GM23338 (cell line): ENCODE measurements at regions not wholly inside any gene's neighbourhood (a gene's known extent, or its start where the extent isn't known, plus 50 kb on each side); places are given as distances from the start of the nearest gene placed in this dataset.
A peak's percentile ranks its signal among the peaks of the same experiment; 100 is the strongest.

Experiments used
- ATAC-seq: fragments of 200-7000 bp; cut with Tn5 transposase; 3 replicates; pipeline ENCODE4 v1.9.1; 2020
- DNase-seq: peaks from one replicate; pipeline ENCODE4 v3.0.0-alpha.2; 2015; ENCODE audit warnings: low spot score
- H2AFZ ChIP-seq: fragments of 200-600 bp; sonication (generic); 2 replicates; pipeline ENCODE4 v1.8.0; 2016; ENCODE audit warnings: antibody characterized with exemption, mild to moderate bottlenecking, moderate library complexity
- H3F3A ChIP-seq: fragments of 200-600 bp; sonication (generic); replicated peaks from 2 replicates; pipeline ENCODE4 v1.8.0; 2017; ENCODE audit warnings: antibody characterized with exemption, mixed run types, low read depth
- H3K27ac ChIP-seq: fragments of 200-600 bp; sonication (generic); 2 replicates; pipeline ENCODE4 v1.6.1; 2016; ENCODE audit warnings: low read depth
- H3K27me3 ChIP-seq: fragments of 200-600 bp; sonication (generic); 2 replicates; pipeline ENCODE4 v1.8.0; 2016; ENCODE audit warnings: mild to moderate bottlenecking, mixed run types, moderate library complexity; ENCODE audit not compliant: insufficient read depth
- H3K36me3 ChIP-seq: fragments of 200-600 bp; sonication (generic); 2 replicates; pipeline ENCODE4 v1.8.0; 2016; ENCODE audit warnings: mild to moderate bottlenecking; ENCODE audit not compliant: insufficient read depth
- H3K4me1 ChIP-seq: fragments of 200-600 bp; sonication (generic); 2 replicates; pipeline ENCODE4 v1.8.0; 2016; ENCODE audit warnings: mild to moderate bottlenecking, moderate library complexity; ENCODE audit not compliant: insufficient read depth
- H3K4me2 ChIP-seq: fragments of 200-600 bp; sonication (generic); 2 replicates; pipeline ENCODE4 v1.7.1; 2017; ENCODE audit warnings: mixed run types
- H3K4me3 ChIP-seq: fragments of 200-600 bp; sonication (generic); 2 replicates; pipeline ENCODE4 v1.6.1; 2016; ENCODE audit warnings: mixed run types
- H3K79me2 ChIP-seq: fragments of 200-600 bp; sonication (generic); replicated peaks from 2 replicates; pipeline ENCODE4 v1.8.0; 2017; ENCODE audit warnings: mild to moderate bottlenecking; ENCODE audit not compliant: insufficient read depth
- H3K9me2 ChIP-seq: fragments of 200-600 bp; sonication (generic); 2 replicates; pipeline ENCODE4 v1.8.0; 2017; ENCODE audit not compliant: insufficient read depth
- H4K20me1 ChIP-seq: fragments of 200-600 bp; sonication (generic); replicated peaks from 2 replicates; pipeline ENCODE4 v1.8.0; 2017; ENCODE audit warnings: mild to moderate bottlenecking; ENCODE audit not compliant: insufficient read depth
- H3K27ac Mint-ChIP-seq: 2 replicates; pipeline ENCODE4 v1.8.0; 2020; ENCODE audit warnings: inconsistent platforms, mild to moderate bottlenecking, moderate library complexity, mixed read lengths
- H3K27me3 Mint-ChIP-seq: 3 replicates; pipeline ENCODE4 v1.8.0; 2022; ENCODE audit warnings: low read depth, mild to moderate bottlenecking, moderate library complexity, mixed read lengths, inconsistent platforms; ENCODE audit not compliant: insufficient read depth, poor library complexity
- H3K36me3 Mint-ChIP-seq: 3 replicates; pipeline ENCODE4 v1.8.0; 2021; ENCODE audit warnings: low read depth, mild to moderate bottlenecking, inconsistent platforms, moderate library complexity, mixed read lengths
- H3K4me1 Mint-ChIP-seq: 3 replicates; pipeline ENCODE4 v1.8.0; 2020; ENCODE audit warnings: mild to moderate bottlenecking, inconsistent platforms, mixed read lengths
- H3K4me3 Mint-ChIP-seq: 3 replicates; pipeline ENCODE4 v1.8.0; 2021; ENCODE audit warnings: moderate library complexity, mild to moderate bottlenecking, inconsistent platforms, mixed read lengths
- H3K9me3 Mint-ChIP-seq: 3 replicates; pipeline ENCODE4 v1.8.0; 2020; ENCODE audit warnings: moderate library complexity, mild to moderate bottlenecking, inconsistent platforms, mixed read lengths
- CREB1 ChIP-seq: fragments of 250-450 bp; sonication (Bioruptor Pico); IDR thresholded peaks from 2 replicates; pipeline ENCODE4 v1.5.0; 2020; ENCODE audit warnings: low read depth, mild to moderate bottlenecking, moderate library complexity
- CTCF ChIP-seq, 2 experiments: fragments of 200-600 bp in 1 of 2; sonication (generic) in 1 of 2; conservative IDR thresholded peaks; 2 replicates each; pipeline versions ENCODE4 v1.5.1 to v1.6.1; 2016 to 2017; ENCODE audit warnings: antibody characterized with exemption in 2 of 2, low read depth in 2 of 2, mild to moderate bottlenecking in 2 of 2, moderate library complexity in 1 of 2
- EZH2 ChIP-seq: fragments of 200-600 bp; sonication (generic); IDR thresholded peaks from one replicate; pipeline ENCODE4 v1.8.0; 2017; ENCODE audit warnings: antibody characterized with exemption, mild to moderate bottlenecking, low read depth; ENCODE audit not compliant: unreplicated experiment
- EZH2phosphoT487 ChIP-seq: fragments of 200-600 bp; sonication (generic); IDR thresholded peaks from one replicate; pipeline ENCODE4 v1.8.1; 2018; ENCODE audit warnings: antibody characterized with exemption; ENCODE audit not compliant: unreplicated experiment
- JUNB ChIP-seq: IDR thresholded peaks from one replicate; pipeline ENCODE4 v1.6.1; 2016; ENCODE audit warnings: antibody characterized with exemption; ENCODE audit not compliant: unreplicated experiment
- NANOG ChIP-seq: IDR thresholded peaks from 2 replicates; pipeline ENCODE4 v1.6.1; 2016; ENCODE audit warnings: antibody characterized with exemption, borderline replicate concordance
- POLR2AphosphoS5 ChIP-seq: IDR thresholded peaks from 2 replicates; pipeline ENCODE4 v1.6.1; 2016; ENCODE audit warnings: antibody characterized with exemption, low read depth
- STAT1 ChIP-seq: IDR thresholded peaks from one replicate; pipeline ENCODE4 v1.6.1; 2016; ENCODE audit warnings: antibody characterized with exemption; ENCODE audit not compliant: unreplicated experiment
- ZNF114 ChIP-seq: fragments of 250-450 bp; sonication (Bioruptor Pico); IDR thresholded peaks from 2 replicates; pipeline ENCODE4 v1.5.0; 2020; ENCODE audit warnings: mild to moderate bottlenecking, moderate library complexity
- ZNF331 ChIP-seq: fragments of 250-450 bp; sonication (Bioruptor Pico); IDR thresholded peaks from 2 replicates; pipeline ENCODE4 v1.5.0; 2020; ENCODE audit warnings: low read depth, mild to moderate bottlenecking, moderate library complexity
- ZNF462 ChIP-seq: fragments of 250-450 bp; sonication (Bioruptor Pico); IDR thresholded peaks from 2 replicates; pipeline ENCODE4 v1.5.0; 2020; ENCODE audit warnings: mild to moderate bottlenecking, moderate library complexity
- TF ChIP-seq, protein P1 (sequence below): IDR thresholded peaks from 2 replicates; pipeline ENCODE4 v1.6.1; 2016; ENCODE audit warnings: antibody characterized with exemption
- TF ChIP-seq, protein P2 (sequence below): IDR thresholded peaks from one replicate; pipeline ENCODE4 v1.6.1; 2018; ENCODE audit warnings: antibody characterized with exemption; ENCODE audit not compliant: unreplicated experiment

DNA sequence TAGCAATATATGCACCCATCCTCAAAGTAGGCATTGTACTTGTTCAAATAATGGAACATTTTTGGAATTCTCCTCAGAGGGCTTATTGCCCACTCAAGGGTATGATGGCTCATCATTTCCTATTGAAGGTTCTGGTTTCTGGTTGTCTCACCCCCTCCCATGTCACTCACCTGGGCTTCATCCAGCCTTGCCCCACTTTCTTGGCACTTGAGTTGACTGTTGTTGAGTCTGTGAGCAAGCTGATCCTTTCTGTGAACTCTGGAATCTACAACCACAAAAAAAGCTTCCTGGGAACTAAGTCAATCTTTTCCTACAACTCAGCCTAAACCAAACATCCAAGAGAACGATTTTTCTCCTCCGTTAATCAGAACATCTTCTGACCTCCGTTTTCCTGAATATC is 73.9 kb upstream of the ANKH start:
- TF ChIP-seq CREB1 (CRISPR knock-in tag) (no peak), STAT1 (no peak), ZNF331 (CRISPR knock-in tag) (no peak), NANOG (no peak), EZH2 (no peak), POLR2AphosphoS5 (no peak), EZH2phosphoT487 (no peak), JUNB (no peak), ZNF462 (CRISPR knock-in tag) (no peak), CTCF (conservative IDR thresholded peaks at IDR 0.05; ENCODE audit: low read depth in 2 of 2) (no peak), ZNF114 (CRISPR knock-in tag) (no peak)
- TF ChIP-seq, protein P1, sequence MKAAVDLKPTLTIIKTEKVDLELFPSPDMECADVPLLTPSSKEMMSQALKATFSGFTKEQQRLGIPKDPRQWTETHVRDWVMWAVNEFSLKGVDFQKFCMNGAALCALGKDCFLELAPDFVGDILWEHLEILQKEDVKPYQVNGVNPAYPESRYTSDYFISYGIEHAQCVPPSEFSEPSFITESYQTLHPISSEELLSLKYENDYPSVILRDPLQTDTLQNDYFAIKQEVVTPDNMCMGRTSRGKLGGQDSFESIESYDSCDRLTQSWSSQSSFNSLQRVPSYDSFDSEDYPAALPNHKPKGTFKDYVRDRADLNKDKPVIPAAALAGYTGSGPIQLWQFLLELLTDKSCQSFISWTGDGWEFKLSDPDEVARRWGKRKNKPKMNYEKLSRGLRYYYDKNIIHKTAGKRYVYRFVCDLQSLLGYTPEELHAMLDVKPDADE, result no peak
- TF ChIP-seq, protein P2, sequence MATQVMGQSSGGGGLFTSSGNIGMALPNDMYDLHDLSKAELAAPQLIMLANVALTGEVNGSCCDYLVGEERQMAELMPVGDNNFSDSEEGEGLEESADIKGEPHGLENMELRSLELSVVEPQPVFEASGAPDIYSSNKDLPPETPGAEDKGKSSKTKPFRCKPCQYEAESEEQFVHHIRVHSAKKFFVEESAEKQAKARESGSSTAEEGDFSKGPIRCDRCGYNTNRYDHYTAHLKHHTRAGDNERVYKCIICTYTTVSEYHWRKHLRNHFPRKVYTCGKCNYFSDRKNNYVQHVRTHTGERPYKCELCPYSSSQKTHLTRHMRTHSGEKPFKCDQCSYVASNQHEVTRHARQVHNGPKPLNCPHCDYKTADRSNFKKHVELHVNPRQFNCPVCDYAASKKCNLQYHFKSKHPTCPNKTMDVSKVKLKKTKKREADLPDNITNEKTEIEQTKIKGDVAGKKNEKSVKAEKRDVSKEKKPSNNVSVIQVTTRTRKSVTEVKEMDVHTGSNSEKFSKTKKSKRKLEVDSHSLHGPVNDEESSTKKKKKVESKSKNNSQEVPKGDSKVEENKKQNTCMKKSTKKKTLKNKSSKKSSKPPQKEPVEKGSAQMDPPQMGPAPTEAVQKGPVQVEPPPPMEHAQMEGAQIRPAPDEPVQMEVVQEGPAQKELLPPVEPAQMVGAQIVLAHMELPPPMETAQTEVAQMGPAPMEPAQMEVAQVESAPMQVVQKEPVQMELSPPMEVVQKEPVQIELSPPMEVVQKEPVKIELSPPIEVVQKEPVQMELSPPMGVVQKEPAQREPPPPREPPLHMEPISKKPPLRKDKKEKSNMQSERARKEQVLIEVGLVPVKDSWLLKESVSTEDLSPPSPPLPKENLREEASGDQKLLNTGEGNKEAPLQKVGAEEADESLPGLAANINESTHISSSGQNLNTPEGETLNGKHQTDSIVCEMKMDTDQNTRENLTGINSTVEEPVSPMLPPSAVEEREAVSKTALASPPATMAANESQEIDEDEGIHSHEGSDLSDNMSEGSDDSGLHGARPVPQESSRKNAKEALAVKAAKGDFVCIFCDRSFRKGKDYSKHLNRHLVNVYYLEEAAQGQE, result no peak
- Histone ChIP-seq H3K9me2 (no peaks in the 10 kb centered on the region), H3K4me3 (no peak overlapping the region), H4K20me1 (no peaks in the 10 kb centered on the region), H3K36me3 (no peaks in the 10 kb centered on the region), H3K27me3 (no peaks in the 10 kb centered on the region), H3K27ac (no peak overlapping the region), H3K4me2 (no peak overlapping the region), H3F3A (no peaks in the 10 kb centered on the region), H3K4me1 (no peaks in the 10 kb centered on the region), H3K79me2 (no peaks in the 10 kb centered on the region), H2AFZ (peak overlapping the region; percentile 52; the same call in 1 of the 2 replicates)
- H3K36me3 Mint-ChIP-seq, result no peaks in the 10 kb centered on the region
- ATAC-seq (no peak), DNase-seq (no peak)
- H3K27me3 Mint-ChIP-seq, result peaks cover 3% of the 10 kb centered on the region
- H3K27ac Mint-ChIP-seq, result no peak overlapping the region
- H3K9me3 Mint-ChIP-seq, result no peaks in the 10 kb centered on the region
- no peak overlapping the region for H3K4me3 Mint-ChIP-seq
- peaks cover 7% of the 10 kb centered on the region; the same call in 2 of the 3 replicates for H3K4me1 Mint-ChIP-seq
